Spleen (tissue), 11 donors: ENCODE measurements at regions not wholly inside any gene's neighbourhood (a gene's known extent, or its start where the extent isn't known, plus 50 kb on each side); places are given as distances from the start of the nearest gene placed in this dataset.

Experiments
- DNase-seq: peaks from one replicate; pipeline ENCODE4 v3.0.0-alpha.2; 2020
- H3K27ac ChIP-seq, 8 donors: fragments of 200-600 bp; sonication (generic) in 7 of 8; 1 replicate in 4 of 8; 2 replicates in 4 of 8; pipeline versions ENCODE4 v1.5.0 to v1.8.0; 2016 to 2021; ENCODE audit warnings: inconsistent platforms in 4 of 8, mild to moderate bottlenecking in 4 of 8, moderate library complexity in 1 of 8
- H3K27me3 ChIP-seq, 7 donors: fragments of 200-600 bp; sonication (generic) in 6 of 7; replicated peaks in 1 of 7; 1 replicate in 4 of 7; 2 replicates in 3 of 7; pipeline versions ENCODE4 v1.5.0 to v1.8.0; 2016 to 2021; ENCODE audit warnings: inconsistent platforms in 3 of 7, mild to moderate bottlenecking in 1 of 7
- H3K36me3 ChIP-seq, 6 donors: fragments of 200-600 bp; sonication (generic) in 5 of 6; 1 replicate in 4 of 6; 2 replicates in 2 of 6; pipeline versions ENCODE4 v1.5.0 to v1.8.0; 2016 to 2021; ENCODE audit warnings: inconsistent platforms in 2 of 6
- H3K4me1 ChIP-seq, 6 donors: fragments of 200-600 bp; sonication (generic) in 5 of 6; 1 replicate in 3 of 6; 2 replicates in 3 of 6; pipeline versions ENCODE4 v1.5.0 to v1.8.0; 2016 to 2021; ENCODE audit warnings: inconsistent platforms in 3 of 6
- H3K4me3 ChIP-seq, 8 donors: fragments of 200-600 bp; sonication (generic) in 7 of 8; 1 replicate in 4 of 8; 2 replicates in 4 of 8; pipeline versions ENCODE4 v1.5.0 to v1.8.0; 2016 to 2021; ENCODE audit warnings: inconsistent platforms in 4 of 8, mild to moderate bottlenecking in 4 of 8, moderate library complexity in 2 of 8
- H3K9me3 ChIP-seq, 8 donors: fragments of 200-600 bp; sonication (generic) in 7 of 8; 1 replicate in 4 of 8; 2 replicates in 4 of 8; pipeline versions ENCODE4 v1.5.0 to v1.8.0; 2016 to 2021; ENCODE audit warnings: inconsistent platforms in 4 of 8
- CTCF ChIP-seq, 11 experiments: fragments of 200-600 bp in 7 of 11; fragments of 450-650 bp in 4 of 11; sonication (generic) in 4 of 11; IDR thresholded peaks in 8 of 11; conservative IDR thresholded peaks in 3 of 11; 1 replicate in 7 of 11; 2 replicates in 4 of 11; pipeline versions ENCODE4 v1.4.0 to v1.8.0; 2016 to 2021; ENCODE audit warnings: antibody characterized with exemption in 11 of 11, inconsistent platforms in 4 of 11, mild to moderate bottlenecking in 1 of 11
- POLR2A ChIP-seq, 3 donors: fragments of 450-650 bp; IDR thresholded peaks; one replicate each; pipeline ENCODE4 v1.5.1; 2017; ENCODE audit warnings: antibody characterized with exemption in 3 of 3, mild to moderate bottlenecking in 1 of 3
- POLR2AphosphoS5 ChIP-seq, 3 donors: sonication (generic); formaldehyde crosslinking; IDR thresholded peaks; one replicate each; pipeline ENCODE4 v1.5.1; 2017; ENCODE audit warnings: antibody characterized with exemption in 3 of 3
- WGBS, 5 donors: extraction: QIAGEN DNeasy Blood & Tissue Kit in 3 of 5; methylation state at CpG; one replicate each; pipeline versions ENCODE4 v1.1.5 to v1.1.7; 2013 to 2018; 5-methylcytosine and 5-hydroxymethylcytosine counted together
- intact Hi-C: fragments of 100-400 bp; cut with DNase I; formaldehyde crosslinking; loops from one replicate; pipeline ENCODE4 v1.15.0; 2023; ENCODE audit warnings: low total_unique reads
- donor health status: healthy with polysubstance abuse.
- donor health status: DM: no; HTN: no; CAD: no; lungs with moderate emphysema.
- donor health status: DM: no; HTN: no; CAD: no.
- donor health status: Bipolar disorder and iron deficiency.
- donor health status: healthy.
- donor health status: DM: no; HTN: no; CAD: no.
- donor health status: DM: yes; HTN: yes; CAD: no.

- Histone ChIP-seq H3K27ac (no peak overlapping the region), H3K4me3 (no peak overlapping the region), H3K9me3 (no peaks in the 10 kb centered on the region), H3K4me1 (no peaks in the 10 kb centered on the region), H3K36me3 (no peaks in the 10 kb centered on the region), H3K27me3 (peaks cover 0 to 9% (median 0%) of the 10 kb centered on the region in 7 donors)
- WGBS, 5 donors, result 76 to 85% (median 79%) methylated on average over 9 of the region's 9 CpGs
- no peak for DNase-seq
- intact Hi-C loops, result no loop called here
- TF ChIP-seq POLR2A (IDR thresholded peaks at IDR 0.05), result no peak
- TF ChIP-seq POLR2AphosphoS5 (IDR thresholded peaks at IDR 0.05), result no peak
- no peak for TF ChIP-seq CTCF (IDR thresholded peaks at IDR 0.05 in 8 of 11, conservative IDR thresholded peaks at IDR 0.05 in 3 of 11)
Observed at GRCh38 chr14:98160901-98161300, 1111.1 kb downstream of the BCL11B start.

DNA sequence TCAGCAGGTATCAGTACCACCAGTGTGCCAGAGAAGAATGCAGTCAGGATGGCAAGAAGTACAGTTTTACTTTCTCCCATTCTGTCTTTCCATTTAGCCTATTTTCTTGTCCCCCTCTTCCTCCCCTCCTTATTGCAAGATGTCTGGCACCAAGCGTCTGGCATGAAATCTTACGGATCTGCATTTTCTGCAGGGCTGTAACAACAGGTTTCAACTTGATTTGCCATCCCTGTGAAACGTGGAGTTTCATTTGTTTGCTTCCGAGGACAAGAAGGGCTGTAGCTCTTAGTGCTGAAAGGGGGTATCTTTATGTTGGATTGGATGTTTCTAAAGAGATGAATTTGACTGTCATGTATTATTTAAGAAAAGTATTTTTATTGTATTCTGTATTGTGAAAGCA lies 1110.6 kb downstream of the BCL11B start:
- no peaks in the 10 kb centered on the region for H3K36me3 ChIP-seq
- H3K9me3 ChIP-seq, result no peaks in the 10 kb centered on the region
- no peak overlapping the region for H3K27ac ChIP-seq
- H3K4me3 ChIP-seq, result no peak overlapping the region
- intact Hi-C loops, result no loop called here
- DNase-seq, result no peak
- peaks cover 0 to 6% (median 0%) of the 10 kb centered on the region in 7 donors for H3K27me3 ChIP-seq
- 65 to 85% (median 71%) methylated on average over 4 of the region's 4 CpGs for WGBS, 5 donors
- TF ChIP-seq POLR2AphosphoS5 (IDR thresholded peaks at IDR 0.05) (no peak), CTCF (IDR thresholded peaks at IDR 0.05 in 8 of 11, conservative IDR thresholded peaks at IDR 0.05 in 3 of 11) (no peak), POLR2A (IDR thresholded peaks at IDR 0.05) (no peak)
- H3K4me1 ChIP-seq, result no peaks in the 10 kb centered on the region

DNA sequence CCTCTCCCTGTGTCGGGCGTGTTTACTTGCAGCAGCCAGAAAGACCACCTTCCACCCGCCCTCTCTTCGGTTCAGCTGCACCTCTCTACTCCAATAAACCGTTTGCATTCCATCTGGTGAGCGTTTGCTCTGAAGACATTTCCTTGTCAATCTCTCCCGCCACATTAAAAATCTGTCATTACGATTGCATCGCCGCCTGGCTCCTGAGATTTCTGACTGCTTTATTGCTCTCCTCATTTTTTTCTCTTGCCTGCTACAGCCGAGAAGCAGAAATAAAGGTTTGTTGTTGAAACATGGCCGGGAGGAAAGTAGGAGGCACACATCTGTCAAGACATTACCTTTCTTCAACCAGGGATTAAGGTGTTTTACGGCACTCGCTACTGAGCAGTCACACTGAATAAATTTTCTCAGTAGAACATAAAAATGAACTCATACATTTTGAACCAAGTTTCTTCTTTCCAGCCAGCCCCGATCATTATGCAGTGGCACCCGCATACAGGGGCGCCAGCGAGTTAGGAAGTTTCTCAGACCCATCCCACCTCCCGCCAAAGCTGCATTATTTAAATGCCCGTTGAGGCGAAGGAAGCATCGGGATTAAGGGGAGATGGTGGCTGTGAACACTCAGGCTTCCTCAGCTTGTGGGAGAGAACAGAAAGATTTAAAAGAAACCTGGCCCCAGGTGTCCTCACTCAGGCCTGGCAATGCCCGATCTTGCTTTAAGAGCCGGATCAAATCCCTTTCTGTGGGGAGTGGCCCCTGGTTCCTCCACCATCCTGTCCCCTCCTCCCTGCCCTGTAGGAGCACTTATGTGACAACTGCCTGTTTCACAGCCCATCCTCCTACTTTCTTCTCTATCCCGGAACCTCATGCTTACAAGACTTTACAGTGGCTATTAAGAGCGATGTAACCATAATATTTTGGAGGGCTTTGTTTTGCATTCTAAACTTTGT lies 1108.9 kb downstream of the BCL11B start:
- Histone ChIP-seq H3K9me3 (no peaks in the 10 kb centered on the region), H3K4me1 (no peaks in the 10 kb centered on the region), H3K4me3 (no peak overlapping the region), H3K36me3 (no peaks in the 10 kb centered on the region), H3K27ac (no peak overlapping the region), H3K27me3 (peaks cover 0 to 4% (median 0%) of the 10 kb centered on the region in 7 donors)
- intact Hi-C loops, result no loop called here
- TF ChIP-seq CTCF (IDR thresholded peaks at IDR 0.05 in 8 of 11, conservative IDR thresholded peaks at IDR 0.05 in 3 of 11), result no peak
- TF ChIP-seq POLR2AphosphoS5 (IDR thresholded peaks at IDR 0.05), result no peak
- TF ChIP-seq POLR2A (IDR thresholded peaks at IDR 0.05), result no peak
- 67 to 80% (median 71%) methylated on average over 26 of the region's 26 CpGs for WGBS, 5 donors
- DNase-seq, result no peak

- no peak for DNase-seq
- Histone ChIP-seq H3K4me1 (no peaks in the 10 kb centered on the region), H3K4me3 (no peak overlapping the region), H3K27ac (no peak overlapping the region), H3K27me3 (peaks cover 0 to 4% (median 0%) of the 10 kb centered on the region in 7 donors), H3K36me3 (no peaks in the 10 kb centered on the region), H3K9me3 (peaks cover 0 to 3% (median 0%) of the 10 kb centered on the region in 8 donors)
- TF ChIP-seq POLR2AphosphoS5 (IDR thresholded peaks at IDR 0.05) (no peak), CTCF (IDR thresholded peaks at IDR 0.05 in 8 of 11, conservative IDR thresholded peaks at IDR 0.05 in 3 of 11) (no peak), POLR2A (IDR thresholded peaks at IDR 0.05) (no peak)
- intact Hi-C loops, result no loop called here
- WGBS, 5 donors, result 56 to 76% (median 69%) methylated on average over 3 of the region's 3 CpGs
Observed at GRCh38 chr14:98163873-98164272, 1108.1 kb downstream of the BCL11B start.
